Inferior parietal cortex (tissue), 1 donor: ENCODE measurements at regions not wholly inside any gene's neighbourhood (a gene's known extent, or its start where the extent isn't known, plus 50 kb on each side); places are given as distances from the start of the nearest gene placed in this dataset.
"Not testable (repeated sequence)": the region's sequence is repeated elsewhere in the genome, so short reads cannot be mapped to it uniquely, and the experiment has no call there.

Source experiments
- DNase-seq: peaks from one replicate; pipeline ENCODE4 v3.0.0-alpha.2; 2016; ENCODE audit errors: extremely low spot score

GRCh38 chr1:2851918-2852317 is 50.4 kb upstream of the TTC34 start:
- not testable (repeated sequence) for DNase-seq

GRCh38 chr1:2853711-2854110 is 52.2 kb upstream of the TTC34 start:
- DNase-seq, result no peak

GRCh38 chr1:2854151-2854550 is 52.7 kb upstream of the TTC34 start:
- DNase-seq, result no peak

- DNase-seq, result no peak
Measured at GRCh38 chr1:2854611-2855010, 53.1 kb upstream of the TTC34 start.

- DNase-seq, result no peak
Measured at GRCh38 chr1:2855206-2856065, 53.9 kb upstream of the TTC34 start.

GRCh38 chr1:2856066-2856390 is 54.5 kb upstream of the TTC34 start:
- no peak for DNase-seq

- no peak for DNase-seq
Measured at GRCh38 chr1:2856676-2857375, 55.3 kb upstream of the TTC34 start.

- DNase-seq, result no peak
Measured at GRCh38 chr1:2857521-2857920, 56.0 kb upstream of the TTC34 start.

- DNase-seq, result no peak
Measured at GRCh38 chr1:2858676-2859075, 57.2 kb upstream of the TTC34 start.

- no peak for DNase-seq
Measured at GRCh38 chr1:2859219-2859880, 57.9 kb upstream of the TTC34 start.

GRCh38 chr1:2859881-2860430 is 58.5 kb upstream of the TTC34 start:
- no peak for DNase-seq

- DNase-seq, result no peak
Measured at GRCh38 chr1:2860476-2861142, 59.1 kb upstream of the TTC34 start.

GRCh38 chr1:2861143-2861987 is 59.9 kb upstream of the TTC34 start:
- no peak for DNase-seq

- no peak for DNase-seq
Measured at GRCh38 chr1:2861988-2862813, 60.7 kb upstream of the TTC34 start.

- DNase-seq, result no peak
Measured at GRCh38 chr1:2862814-2863647, 61.5 kb upstream of the TTC34 start.

GRCh38 chr1:2863648-2863963 is 62.1 kb upstream of the TTC34 start:
- DNase-seq, result no peak

- DNase-seq, result no peak
Measured at GRCh38 chr1:2864203-2864905, 62.9 kb upstream of the TTC34 start.

- DNase-seq, result no peak
Measured at GRCh38 chr1:2865000-2865399, 63.5 kb upstream of the TTC34 start.
